GM18505 (cell line): ENCODE measurements at regions not wholly inside any gene's neighbourhood (a gene's known extent, or its start where the extent isn't known, plus 50 kb on each side); places are given as distances from the start of the nearest gene placed in this dataset.

Experiments
- ATAC-seq: cut with Tn5 transposase; IDR thresholded peaks from one replicate; pipeline ENCODE4 v1.9.1; 2021; ENCODE audit not compliant: unreplicated experiment
- POLR2A ChIP-seq: IDR thresholded peaks from 4 replicates; pipeline ENCODE4 v1.6.1; 2011; ENCODE audit warnings: borderline replicate concordance; ENCODE audit not compliant: insufficient read depth, insufficient read length; ENCODE audit errors: extremely low read depth

DNA sequence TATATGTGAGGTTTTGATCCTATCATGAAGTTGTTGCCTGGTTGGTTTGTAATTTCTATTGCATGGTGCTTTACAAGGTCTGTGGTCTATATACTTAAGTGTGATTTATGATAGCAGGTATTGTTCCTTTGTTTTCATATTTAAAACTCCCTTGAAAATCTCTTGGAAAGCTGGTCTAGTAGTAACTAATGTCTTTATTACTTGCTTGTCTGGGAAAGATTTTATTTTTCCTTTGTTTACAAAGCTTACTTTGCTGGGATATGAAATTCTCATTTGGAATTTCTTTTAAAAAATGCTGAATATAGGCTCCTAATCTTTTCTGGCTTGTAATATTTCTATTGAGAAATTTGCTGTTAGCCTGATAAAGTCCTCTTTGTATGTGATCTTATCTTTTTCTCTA lies 862.9 kb upstream of the NXPH2 start:
- ATAC-seq: no peak
- TF ChIP-seq POLR2A: no peak

DNA sequence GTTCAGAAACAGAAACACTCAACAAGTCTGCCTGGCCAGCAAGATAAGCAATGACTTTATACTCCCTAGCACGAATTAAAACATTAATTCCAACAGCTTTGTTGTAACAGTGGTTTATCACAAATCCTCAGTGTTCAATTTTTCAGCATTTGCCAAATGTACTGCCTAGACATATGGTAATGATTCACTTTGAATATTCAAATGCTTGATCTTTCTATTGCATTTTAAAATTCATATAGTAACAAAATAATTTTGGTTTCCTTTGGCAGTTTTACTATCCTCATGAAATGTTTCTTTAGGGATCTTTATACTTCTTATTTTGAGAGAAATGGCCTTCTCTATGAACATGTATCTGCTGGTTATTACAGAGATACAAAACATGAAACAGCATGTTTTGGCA lies 851.8 kb upstream of the NXPH2 start:
- no peak for ATAC-seq
- no peak for TF ChIP-seq POLR2A

DNA sequence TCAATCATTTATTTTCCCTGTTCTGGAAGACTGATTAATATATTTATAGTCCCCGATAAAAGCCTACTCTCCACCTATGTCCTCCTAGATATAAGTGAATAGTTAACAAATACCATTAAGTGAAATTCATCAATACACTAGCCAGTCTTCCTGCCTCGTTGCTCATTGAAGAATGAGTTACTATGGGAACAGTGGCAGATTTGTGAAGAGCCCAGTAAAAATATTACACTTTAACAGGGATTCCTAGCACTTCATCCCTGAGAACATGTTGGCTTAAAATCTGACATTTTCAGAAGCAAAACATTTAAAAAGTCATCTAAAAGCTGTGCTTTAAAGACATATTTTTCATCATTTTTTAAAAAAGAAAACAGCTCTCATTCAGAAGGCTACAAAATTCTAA lies 848.7 kb upstream of the NXPH2 start:
- TF ChIP-seq POLR2A: no peak
- ATAC-seq: no peak

DNA sequence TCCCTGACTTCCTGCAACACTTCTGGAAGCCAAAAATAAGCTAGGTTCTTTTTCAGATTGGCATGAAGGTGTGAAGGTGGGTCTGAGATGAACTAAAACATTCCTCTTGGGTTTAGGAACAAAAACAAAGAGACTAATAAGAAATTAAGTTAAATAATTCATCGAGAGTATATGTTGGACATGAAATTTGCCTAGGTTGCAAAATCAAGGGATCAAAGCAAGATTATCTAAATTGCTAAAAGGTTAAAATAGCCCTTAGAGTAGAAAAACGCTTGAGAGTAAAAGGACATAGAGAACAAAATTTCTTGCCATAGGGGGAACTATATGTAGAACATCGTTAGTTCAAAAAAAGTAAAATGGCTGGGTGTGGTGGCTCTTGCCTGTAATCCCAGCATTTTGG lies 845.9 kb upstream of the NXPH2 start:
- no peak for TF ChIP-seq POLR2A
- ATAC-seq: no peak

DNA sequence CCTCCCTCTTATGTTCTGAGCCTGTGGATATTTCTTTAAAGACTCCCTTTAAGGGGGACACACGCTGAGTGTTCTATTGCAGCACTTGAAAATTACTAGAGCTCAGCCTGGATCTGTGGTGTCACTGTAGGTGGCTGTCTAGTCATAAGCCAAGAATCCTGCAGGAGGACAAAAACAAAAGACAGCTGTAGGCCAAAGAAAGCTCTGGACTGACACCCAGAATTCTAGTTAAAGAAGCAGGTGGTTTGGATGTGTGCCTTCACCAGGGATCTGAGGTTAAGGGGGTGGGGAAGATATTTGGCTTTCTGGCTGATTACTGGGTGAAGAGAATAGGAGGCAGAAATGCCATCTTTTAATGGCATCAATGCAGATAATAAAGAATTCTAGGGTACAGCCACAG lies 842.5 kb upstream of the NXPH2 start:
- TF ChIP-seq POLR2A: no peak
- ATAC-seq: no peak

DNA sequence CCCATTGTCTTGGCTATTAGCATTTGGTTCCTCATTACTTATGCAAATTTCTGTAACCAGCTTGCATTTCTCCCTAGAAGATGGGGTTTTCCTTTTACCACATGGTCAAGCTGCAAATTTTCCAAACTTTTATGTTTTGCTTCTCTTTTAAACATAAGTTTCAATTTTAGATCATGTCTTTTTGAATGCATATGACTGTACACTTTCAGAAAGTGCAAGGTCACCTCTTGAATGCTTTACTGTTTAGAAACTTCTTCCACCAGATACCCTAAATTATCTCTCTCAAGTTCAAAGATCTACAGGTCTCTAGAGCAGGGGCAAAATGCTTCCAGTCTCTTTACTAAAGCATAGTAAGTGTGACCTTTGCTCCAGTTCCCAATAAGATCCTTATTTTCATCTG lies 837.6 kb upstream of the NXPH2 start:
- no peak for ATAC-seq
- TF ChIP-seq POLR2A: no peak

DNA sequence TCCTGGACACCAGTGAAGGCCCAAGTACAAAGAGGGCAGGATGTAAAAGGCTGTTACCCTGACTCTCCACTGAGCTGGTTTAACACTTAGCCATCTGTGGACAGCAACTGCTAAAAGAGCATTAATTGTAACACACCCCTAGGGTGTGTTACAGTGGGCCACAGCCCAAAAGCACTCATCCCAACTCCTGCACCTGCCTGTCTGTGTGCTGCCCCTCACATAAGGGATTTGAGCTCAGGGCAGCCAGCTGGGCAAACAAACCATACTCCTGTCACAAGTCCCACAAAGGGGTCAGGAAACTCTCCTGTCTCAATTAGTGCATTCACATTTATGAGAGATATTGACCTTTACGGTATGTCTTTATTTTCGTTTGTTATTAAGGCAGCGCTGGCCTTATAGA lies 833.1 kb upstream of the NXPH2 start:
- no peak for ATAC-seq
- TF ChIP-seq POLR2A: no peak

DNA sequence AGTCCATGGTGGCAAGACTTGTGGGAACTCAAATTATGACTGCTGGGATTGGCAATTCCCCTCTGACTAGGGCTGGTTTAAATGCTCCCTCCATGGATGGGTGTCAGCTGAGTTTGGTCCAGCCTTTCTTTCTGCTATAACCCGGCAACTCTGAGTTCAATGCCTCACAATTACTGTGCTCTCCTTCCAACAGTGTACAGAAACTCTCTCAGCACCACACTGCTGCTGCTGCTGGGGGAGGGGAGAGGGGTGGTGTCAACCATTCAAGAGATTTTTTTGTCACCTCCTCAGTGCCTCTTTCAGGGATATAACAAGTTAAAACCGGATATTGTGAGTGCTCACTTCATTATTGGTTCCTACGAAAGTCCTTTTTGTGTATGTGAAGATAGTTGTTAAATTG lies 830.3 kb upstream of the NXPH2 start:
- ATAC-seq: no peak
- TF ChIP-seq POLR2A: no peak

DNA sequence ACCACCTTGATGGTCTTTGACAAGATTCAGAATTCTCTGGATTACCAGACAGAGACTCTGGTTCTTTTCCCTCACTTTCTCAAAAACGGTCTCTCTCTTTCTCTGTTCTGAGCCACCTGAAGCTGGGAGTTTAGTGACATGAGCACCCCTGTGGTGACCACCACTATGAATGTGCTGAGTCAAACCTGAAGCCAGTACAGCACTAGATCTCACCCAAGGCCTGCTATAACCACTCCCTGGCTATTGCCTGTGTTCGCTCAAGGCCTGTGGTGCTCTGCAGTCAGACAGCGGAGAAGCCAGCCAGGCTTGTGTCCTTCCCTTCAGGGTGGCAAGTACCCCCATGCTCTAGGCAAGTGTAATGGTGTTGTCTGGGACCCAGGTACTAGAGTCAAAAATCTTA lies 828.9 kb upstream of the NXPH2 start:
- ATAC-seq: no peak
- TF ChIP-seq POLR2A: no peak

DNA sequence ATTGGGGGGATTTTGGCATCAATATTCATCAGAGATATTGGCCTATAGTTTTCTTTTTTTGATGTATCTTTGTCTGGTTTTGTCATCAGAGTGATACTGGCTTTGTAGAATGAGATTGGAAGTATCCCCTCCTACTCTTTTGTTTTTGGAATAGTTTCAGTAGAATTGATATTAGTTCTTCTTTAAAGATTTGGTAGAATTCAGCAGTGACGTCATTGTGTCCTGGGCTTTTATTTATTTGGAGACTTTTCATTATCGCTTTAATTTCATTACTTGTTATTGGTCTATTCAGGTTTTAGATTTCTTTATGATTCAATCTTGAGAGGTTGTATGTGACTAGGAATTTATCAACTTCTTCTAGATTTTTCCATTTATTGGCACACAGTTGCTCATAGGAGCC lies 825.5 kb upstream of the NXPH2 start:
- TF ChIP-seq POLR2A: no peak
- no peak for ATAC-seq

DNA sequence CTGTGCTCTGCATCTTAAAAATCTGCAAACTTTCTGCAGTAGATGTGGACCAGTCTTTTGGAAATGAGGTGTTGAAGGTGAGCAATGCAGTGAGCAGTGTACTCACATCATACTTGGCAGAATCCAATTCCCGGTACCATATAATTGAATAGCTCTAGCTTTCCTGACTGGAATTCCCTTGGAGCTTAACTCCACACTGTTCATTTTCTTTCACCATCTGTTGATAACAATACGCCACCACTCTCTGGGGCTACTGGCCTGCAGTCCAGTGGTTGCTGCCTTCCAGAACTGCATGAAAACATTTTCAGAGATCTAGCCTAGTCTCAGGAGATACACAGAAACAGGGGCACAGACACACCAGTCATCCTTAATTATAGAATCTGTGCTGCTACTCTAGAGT lies 820.0 kb upstream of the NXPH2 start:
- no peak for TF ChIP-seq POLR2A
- no peak for ATAC-seq

DNA sequence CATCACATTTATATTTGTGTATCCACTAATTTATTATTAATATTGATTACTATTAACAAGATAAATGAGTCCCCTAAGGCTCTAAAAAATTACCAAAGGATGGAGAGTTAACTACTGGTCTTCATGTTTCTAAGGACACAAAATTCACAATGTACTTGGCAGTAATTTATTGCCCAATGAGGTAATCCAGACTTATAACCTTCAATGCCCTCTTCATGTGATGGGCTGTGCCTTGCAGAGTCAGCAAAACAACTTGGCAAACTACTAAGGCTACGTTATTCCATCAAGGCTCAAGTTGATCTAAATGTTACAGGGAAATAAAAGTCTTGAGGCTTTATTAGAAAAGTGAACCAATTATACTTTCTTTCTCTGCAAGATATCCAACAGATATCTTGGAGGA lies 804.9 kb upstream of the NXPH2 start:
- TF ChIP-seq POLR2A: no peak
- no peak for ATAC-seq

DNA sequence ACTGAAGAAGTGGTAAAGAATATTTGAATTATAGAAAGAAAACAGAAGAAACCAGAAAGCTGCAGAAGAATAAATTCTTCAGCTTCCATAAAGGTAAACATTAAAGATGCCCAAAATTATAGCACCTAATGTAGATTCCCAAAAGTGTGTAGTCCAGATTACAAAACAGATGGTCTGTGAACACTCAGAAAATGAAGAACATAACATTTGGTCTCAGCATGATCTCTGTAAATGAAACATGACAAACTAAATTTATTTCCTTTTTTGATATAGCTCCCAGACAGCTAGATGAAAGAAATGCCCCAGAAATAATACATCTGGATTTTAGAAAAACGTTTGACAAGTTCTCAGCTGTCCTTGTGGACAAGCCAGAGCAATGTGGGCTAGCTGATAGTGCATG lies 794.2 kb upstream of the NXPH2 start:
- TF ChIP-seq POLR2A: no peak
- no peak for ATAC-seq

DNA sequence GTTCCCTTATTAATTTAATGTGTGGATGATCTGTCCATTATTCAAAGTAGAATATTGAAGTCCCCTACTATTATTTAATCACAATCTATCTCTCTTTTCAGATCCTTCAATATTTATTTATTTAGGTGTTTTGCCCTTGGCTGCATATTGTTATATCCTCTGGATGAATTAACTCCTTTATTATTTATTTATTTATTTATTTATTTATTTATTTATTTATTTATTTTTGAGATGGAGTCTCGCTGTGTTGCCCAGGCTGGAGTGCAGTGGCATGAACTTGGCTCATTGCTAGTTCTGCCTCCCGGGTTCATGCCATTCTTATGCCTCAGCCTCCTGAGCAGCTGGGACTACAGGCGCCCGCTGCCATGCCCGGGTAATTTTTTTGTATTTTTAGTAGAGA lies 776.6 kb upstream of the NXPH2 start:
- no peak for ATAC-seq
- TF ChIP-seq POLR2A: no peak

DNA sequence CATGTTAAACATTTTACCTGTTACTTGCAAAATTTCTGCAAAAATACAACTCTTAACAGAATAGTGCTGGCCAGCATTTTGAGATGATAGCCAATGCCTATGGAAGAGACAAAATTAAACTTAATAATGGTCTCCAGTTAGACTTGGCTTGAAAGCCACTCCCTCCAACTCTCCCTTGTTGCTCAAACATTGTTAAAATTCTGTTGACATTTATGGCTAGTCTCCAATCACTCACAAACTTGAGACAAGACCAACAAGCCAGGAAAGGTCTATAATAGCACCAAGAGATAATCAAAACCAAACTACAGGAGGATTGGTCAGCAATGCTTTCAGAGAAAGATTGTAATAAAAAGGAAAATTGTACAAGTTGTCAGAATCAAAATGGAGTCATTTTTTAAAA lies 770.7 kb upstream of the NXPH2 start:
- no peak for TF ChIP-seq POLR2A

More for the DNA sequence above, 770.7 kb upstream of the NXPH2 start:
- ATAC-seq: no peak
